OCI-LY3 (cell line): ENCODE measurements at regions not wholly inside any gene's neighbourhood (a gene's known extent, or its start where the extent isn't known, plus 50 kb on each side); places are given as distances from the start of the nearest gene placed in this dataset.
A peak's percentile ranks its signal among the peaks of the same experiment; 100 is the strongest.

ENCODE experiments used
- H2AFZ ChIP-seq: fragments of 200-600, 300-600 bp; shearing (Covaris generic); 2 replicates; pipeline ENCODE4 v1.6.0; 2014; ENCODE audit warnings: antibody characterized with exemption, low read depth, low read length
- H3K27ac ChIP-seq: fragments of 200-600, 300-600 bp; sonication (generic); 2 replicates; pipeline ENCODE4 v1.5.1; 2014; ENCODE audit warnings: mild to moderate bottlenecking, low read length, moderate library complexity, mixed read lengths
- H3K27me3 ChIP-seq: fragments of 200-600, 300-600 bp; sonication (generic); 2 replicates; pipeline ENCODE4 v1.6.1; 2014; ENCODE audit warnings: low read depth, low read length, mixed read lengths
- H3K36me3 ChIP-seq: fragments of 200-600, 300-600 bp; sonication (generic); replicated peaks from 2 replicates; pipeline ENCODE3; 2014; ENCODE audit warnings: low read depth, low read length, mixed read lengths
- H3K4me1 ChIP-seq: fragments of 300-600, 200-600 bp; sonication (generic); 2 replicates; pipeline ENCODE4 v1.6.1; 2014; ENCODE audit warnings: low read length, mixed read lengths
- H3K4me2 ChIP-seq: fragments of 200-600, 300-600 bp; sonication (generic); 2 replicates; pipeline ENCODE4 v1.6.1; 2014; ENCODE audit warnings: low read length, mixed read lengths
- H3K4me3 ChIP-seq: fragments of 300-600, 200-600 bp; sonication (generic); 2 replicates; pipeline ENCODE4 v1.5.1; 2014; ENCODE audit warnings: antibody characterized with exemption, mild to moderate bottlenecking, low read length, moderate library complexity
- H3K79me2 ChIP-seq: fragments of 300-600, 200-600 bp; shearing (Covaris generic); 2 replicates; pipeline ENCODE4 v1.6.1; 2014; ENCODE audit warnings: mild to moderate bottlenecking, low read length, mixed read lengths
- H3K9ac ChIP-seq: fragments of 300-600, 200-600 bp; shearing (Covaris generic); 2 replicates; pipeline ENCODE4 v1.6.0; 2014; ENCODE audit warnings: mild to moderate bottlenecking, low read length, moderate library complexity
- H3K9me3 ChIP-seq: fragments of 200-600, 300-600 bp; shearing (Covaris generic); 2 replicates; pipeline ENCODE4 v1.6.1; 2014; ENCODE audit warnings: low read length, mixed read lengths; ENCODE audit not compliant: insufficient read depth
- H4K20me1 ChIP-seq: fragments of 200-600, 300-600 bp; sonication (generic); 2 replicates; pipeline ENCODE4 v1.6.1; 2016; ENCODE audit warnings: low read length, mixed read lengths; ENCODE audit not compliant: insufficient read depth
- EZH2phosphoT487 ChIP-seq: fragments of 200-600 bp; shearing (Covaris generic); IDR thresholded peaks from 2 replicates; pipeline ENCODE4 v1.6.1; 2018; ENCODE audit warnings: antibody characterized with exemption, mixed run types, low read depth
- TF ChIP-seq, protein P1 (sequence below): fragments of 200-600, 300-600 bp; sonication (generic); IDR thresholded peaks from 2 replicates; pipeline ENCODE4 v1.5.1; 2014; ENCODE audit warnings: antibody characterized with exemption, low read length, low read depth

DNA sequence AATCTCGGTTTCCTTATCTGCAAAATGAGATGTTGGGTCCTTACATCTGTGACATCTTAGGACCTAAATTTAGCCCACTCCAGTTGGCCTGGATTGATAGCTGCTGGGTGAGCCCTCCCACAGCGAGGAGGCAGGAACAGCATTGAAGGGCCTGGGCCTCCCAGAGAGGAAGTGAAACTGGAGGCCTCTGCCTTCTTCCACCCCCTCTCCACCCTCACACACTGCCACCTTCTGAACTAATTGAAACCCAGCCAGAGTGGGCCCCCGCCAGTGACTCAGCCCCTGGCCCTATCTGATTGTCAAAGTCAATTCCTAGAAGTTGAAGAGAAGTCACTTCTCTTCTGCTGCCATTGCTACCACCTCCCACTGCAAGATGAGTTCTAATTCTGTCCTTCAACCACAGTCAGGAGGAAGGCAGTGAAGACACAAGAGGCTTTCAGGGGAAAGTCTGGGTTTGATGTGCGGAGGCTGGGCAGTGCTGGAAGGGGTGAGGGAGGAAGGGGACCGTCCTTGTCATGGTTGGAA lies 55.2 kb upstream of the NEK6 start:
- Histone ChIP-seq H3K79me2 (no peaks in the 10 kb centered on the region), H2AFZ (0 out of 2 replicates have a peak overlapping the region, but pooled peaks have one; percentile 35), H3K9me3 (no peaks in the 10 kb centered on the region), H3K4me1 (peaks cover 80% of the 10 kb centered on the region), H4K20me1 (no peaks in the 10 kb centered on the region), H3K27me3 (no peaks in the 10 kb centered on the region), H3K27ac (peak overlapping the region; percentile 96), H3K9ac (peak overlapping the region; percentile 60), H3K4me3 (peak overlapping the region; percentile 64), H3K4me2 (peak overlapping the region; percentile 89), H3K36me3 (no peaks in the 10 kb centered on the region)
- TF ChIP-seq, protein P1, sequence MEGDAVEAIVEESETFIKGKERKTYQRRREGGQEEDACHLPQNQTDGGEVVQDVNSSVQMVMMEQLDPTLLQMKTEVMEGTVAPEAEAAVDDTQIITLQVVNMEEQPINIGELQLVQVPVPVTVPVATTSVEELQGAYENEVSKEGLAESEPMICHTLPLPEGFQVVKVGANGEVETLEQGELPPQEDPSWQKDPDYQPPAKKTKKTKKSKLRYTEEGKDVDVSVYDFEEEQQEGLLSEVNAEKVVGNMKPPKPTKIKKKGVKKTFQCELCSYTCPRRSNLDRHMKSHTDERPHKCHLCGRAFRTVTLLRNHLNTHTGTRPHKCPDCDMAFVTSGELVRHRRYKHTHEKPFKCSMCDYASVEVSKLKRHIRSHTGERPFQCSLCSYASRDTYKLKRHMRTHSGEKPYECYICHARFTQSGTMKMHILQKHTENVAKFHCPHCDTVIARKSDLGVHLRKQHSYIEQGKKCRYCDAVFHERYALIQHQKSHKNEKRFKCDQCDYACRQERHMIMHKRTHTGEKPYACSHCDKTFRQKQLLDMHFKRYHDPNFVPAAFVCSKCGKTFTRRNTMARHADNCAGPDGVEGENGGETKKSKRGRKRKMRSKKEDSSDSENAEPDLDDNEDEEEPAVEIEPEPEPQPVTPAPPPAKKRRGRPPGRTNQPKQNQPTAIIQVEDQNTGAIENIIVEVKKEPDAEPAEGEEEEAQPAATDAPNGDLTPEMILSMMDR, result peak; percentile 25
- 0 out of 2 replicates have a peak, but pooled peaks have one; percentile 28 for TF ChIP-seq EZH2phosphoT487

DNA sequence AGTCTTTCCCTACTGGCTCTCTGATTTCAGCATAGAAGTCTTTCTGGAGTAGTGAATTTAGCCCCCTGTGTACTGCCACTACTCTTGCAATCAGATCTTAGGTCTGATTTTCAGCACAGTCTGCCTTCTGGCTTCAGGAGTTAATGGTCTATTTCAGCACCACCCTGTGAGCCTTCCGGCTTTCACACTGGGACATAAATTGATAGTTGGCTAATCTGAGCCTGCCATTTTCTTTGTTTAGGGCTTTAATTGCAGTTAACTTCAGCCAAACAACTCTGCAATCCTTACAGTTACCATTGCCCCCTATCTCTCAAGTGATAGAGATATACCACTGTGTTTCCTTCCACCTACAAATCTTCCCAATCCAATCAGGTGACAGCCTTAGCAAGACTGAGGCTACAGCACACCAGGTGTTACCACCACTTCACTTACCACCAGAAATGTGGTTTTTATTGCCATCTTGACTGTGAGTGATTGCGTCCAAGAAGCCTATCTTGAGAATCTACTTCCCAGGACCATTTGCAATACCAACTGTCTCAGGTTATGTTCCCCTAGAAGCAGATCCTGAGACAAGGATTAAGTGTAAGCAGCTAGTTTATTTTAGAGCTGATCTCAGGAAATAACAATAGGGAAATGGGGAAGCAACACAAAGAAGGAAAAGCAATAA lies 51.9 kb upstream of the NEK6 start:
- no peaks in the 10 kb centered on the region for H3K27me3 ChIP-seq
- peaks cover 87% of the 10 kb centered on the region for H3K4me1 ChIP-seq
- no peak overlapping the region for H2AFZ ChIP-seq
- H3K4me3 ChIP-seq, result no peak overlapping the region
- no peak overlapping the region; the same call in 1 of the 2 replicates for H3K4me2 ChIP-seq
- H4K20me1 ChIP-seq, result no peaks in the 10 kb centered on the region
- no peaks in the 10 kb centered on the region for H3K79me2 ChIP-seq
- no peak overlapping the region for H3K9ac ChIP-seq
- no peaks in the 10 kb centered on the region for H3K9me3 ChIP-seq
- H3K27ac ChIP-seq, result no peak overlapping the region
- TF ChIP-seq, protein P1, result no peak
- TF ChIP-seq EZH2phosphoT487, result no peak
- no peaks in the 10 kb centered on the region for H3K36me3 ChIP-seq

DNA sequence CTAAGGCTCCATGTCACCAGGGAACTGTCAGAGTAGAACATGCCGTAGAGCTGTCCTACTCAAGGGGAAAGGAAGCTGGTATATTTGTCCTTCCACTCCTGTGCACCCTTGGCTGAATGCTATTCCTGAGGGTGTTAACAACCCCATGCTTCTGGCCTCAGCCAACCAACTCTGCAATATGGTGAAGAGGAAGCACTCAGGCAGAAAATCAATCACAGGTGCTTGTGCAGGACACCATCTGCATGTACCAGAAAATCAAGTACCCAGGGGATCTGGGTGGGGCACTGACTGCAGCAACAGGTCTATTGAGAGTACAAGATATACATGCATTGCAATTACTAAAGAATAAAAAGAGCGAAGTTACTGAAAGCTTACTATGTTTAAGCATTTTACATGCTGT lies 51.4 kb upstream of the NEK6 start:
- Histone ChIP-seq H3K27me3 (no peaks in the 10 kb centered on the region), H3K4me2 (peak overlapping the region; percentile 31), H3K9ac (no peak overlapping the region), H4K20me1 (no peaks in the 10 kb centered on the region), H3K79me2 (no peaks in the 10 kb centered on the region), H3K36me3 (no peaks in the 10 kb centered on the region), H3K9me3 (no peaks in the 10 kb centered on the region), H3K27ac (no peak overlapping the region; the same call in 1 of the 2 replicates), H3K4me1 (peaks cover 89% of the 10 kb centered on the region), H3K4me3 (no peak overlapping the region), H2AFZ (no peak overlapping the region)
- no peak for TF ChIP-seq EZH2phosphoT487
- TF ChIP-seq, protein P1, result no peak
